Cardiac septum (tissue), 1 donor: ENCODE measurements at regions not wholly inside any gene's neighbourhood (a gene's known extent, or its start where the extent isn't known, plus 50 kb on each side); places are given as distances from the start of the nearest gene placed in this dataset.

Experiments used
- DNase-seq: peaks from one replicate; pipeline ENCODE4 v3.0.0-alpha.2; 2020; ENCODE audit warnings: low spot score
- intact Hi-C: fragments of 100-400 bp; cut with DNase I; formaldehyde crosslinking; loops from one replicate; pipeline ENCODE4 v1.14.0; 2022
- donor health status: DM: no; HTN: no; CAD: no.

- intact Hi-C loops, result loop anchor here (5.0 to 10.0 kb wide), 2 partner anchors 207 to 724 kb away; no protein-coding TSS in a partner anchor
- no peak for DNase-seq
These were observed 71.7 kb upstream of the FRMD1 start for GRCh38 chr6:168150551-168151320.

DNA sequence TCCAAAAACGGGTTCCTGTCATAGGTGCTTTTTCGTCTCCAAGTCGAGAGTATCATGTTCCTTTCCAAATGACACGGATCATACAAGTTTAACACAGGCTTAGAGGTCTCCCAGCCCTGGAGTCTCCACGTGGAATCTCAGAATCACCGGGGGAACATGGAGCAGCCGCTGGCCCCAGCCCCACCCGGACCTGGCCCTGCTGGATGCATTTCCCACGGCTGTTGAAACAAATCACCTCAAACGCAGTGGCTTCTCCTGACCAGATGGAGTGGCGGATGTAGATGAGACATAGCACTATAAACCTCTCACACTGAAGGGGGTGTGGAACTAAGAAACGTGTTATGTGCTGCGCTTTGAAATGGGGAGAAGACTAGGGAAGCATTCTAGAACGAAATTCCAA, 70.0 kb upstream of the FRMD1 start:
- intact Hi-C loops, result no loop called here
- no peak for DNase-seq

- DNase-seq, result no peak
- intact Hi-C loops, result no loop called here
These were observed 69.3 kb upstream of the FRMD1 start for GRCh38 chr6:168148231-168148849.

- no peak for DNase-seq
- intact Hi-C loops, result no loop called here
These were observed 68.3 kb upstream of the FRMD1 start for GRCh38 chr6:168147205-168147738.

DNA sequence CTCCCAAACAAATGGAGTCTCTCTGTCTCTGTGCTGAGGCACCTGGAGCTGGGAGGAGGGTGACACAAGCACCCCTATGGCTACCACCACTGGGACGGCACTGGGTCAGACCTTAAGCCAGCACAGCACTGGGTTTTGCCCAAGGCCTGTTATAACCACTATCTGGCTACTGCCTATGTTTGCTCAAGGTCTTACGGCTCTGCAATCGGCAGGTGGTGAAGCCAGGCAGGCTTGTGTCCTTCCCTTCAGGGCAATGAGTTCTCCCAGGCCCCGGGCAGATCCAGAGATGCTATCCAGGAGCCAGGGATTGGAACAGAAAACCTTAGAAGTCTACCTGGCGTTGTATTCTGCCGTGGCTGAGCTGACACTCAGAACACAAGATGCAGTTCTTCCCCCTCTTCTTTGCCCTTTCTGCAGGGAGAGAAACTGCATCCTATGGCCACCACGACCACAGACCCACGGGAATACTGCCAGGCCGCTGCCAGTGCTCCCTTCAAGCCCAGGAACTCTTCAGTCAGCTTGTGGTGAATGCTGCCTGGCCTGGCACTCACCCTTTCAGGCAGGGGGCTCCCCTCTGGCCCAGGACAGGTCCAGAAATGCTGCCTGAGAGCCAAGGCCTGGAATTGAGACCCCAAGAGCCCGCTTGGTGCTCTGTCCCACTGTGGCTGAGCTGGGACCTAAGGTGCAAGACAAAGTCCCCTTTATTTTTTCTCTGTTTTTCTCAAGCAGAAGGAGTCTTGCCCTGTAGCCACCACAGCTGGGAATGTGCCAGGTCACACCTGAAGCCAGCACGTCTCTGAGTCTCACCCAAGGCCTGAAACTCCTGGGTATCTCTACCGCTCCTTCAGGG, 67.0 kb upstream of the FRMD1 start:
- no peak for DNase-seq

GRCh38 chr6:168139121-168139520, 60.1 kb upstream of the FRMD1 start:
- intact Hi-C loops, result no loop called here
- no peak for DNase-seq

More for the DNA sequence above, 67.0 kb upstream of the FRMD1 start:
- intact Hi-C loops, result no loop called here

GRCh38 chr6:168138436-168138835, 59.4 kb upstream of the FRMD1 start:
- intact Hi-C loops, result no loop called here
- no peak for DNase-seq

- intact Hi-C loops, result no loop called here
- DNase-seq, result no peak
These were observed 58.0 kb upstream of the FRMD1 start for GRCh38 chr6:168137024-168137423.

GRCh38 chr6:168136622-168137021, 57.6 kb upstream of the FRMD1 start:
- no peak for DNase-seq
- intact Hi-C loops, result no loop called here

GRCh38 chr6:168136001-168136400, 57.0 kb upstream of the FRMD1 start:
- intact Hi-C loops, result no loop called here
- DNase-seq, result no peak

DNA sequence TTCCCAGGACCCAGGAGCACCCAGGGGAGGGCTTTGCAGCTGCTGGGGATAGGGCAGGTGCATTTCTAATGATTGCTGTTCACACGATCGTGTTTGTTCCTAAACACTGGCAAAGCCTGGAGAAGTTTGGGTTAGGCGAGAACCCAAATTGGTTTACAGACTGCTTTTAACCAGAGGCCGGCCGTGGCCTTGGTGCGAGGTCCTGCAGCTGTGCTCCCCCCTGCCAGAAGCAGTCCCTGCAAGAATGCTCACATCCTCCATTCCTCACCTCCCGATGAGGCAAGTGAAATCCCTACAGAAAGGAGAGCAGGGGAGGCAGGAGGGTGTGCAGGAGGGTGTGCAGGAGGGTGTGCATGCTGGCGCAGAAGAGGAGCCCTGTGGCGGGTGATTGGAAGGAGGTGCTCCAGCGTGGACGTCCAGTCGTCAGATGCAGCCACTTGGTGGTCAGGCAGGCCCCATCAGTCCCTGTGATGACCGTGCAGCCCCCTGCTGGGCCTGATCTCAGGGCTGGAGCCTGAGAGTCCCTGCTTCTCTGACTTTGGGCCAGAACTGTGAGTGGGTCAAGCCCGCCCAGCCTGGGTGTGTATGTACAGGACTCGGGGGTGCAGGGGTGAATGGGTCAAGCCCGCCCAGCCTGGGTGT, 55.7 kb upstream of the FRMD1 start:
- intact Hi-C loops, result no loop called here
- DNase-seq, result no peak

GRCh38 chr6:168133687-168134559, 54.9 kb upstream of the FRMD1 start:
- intact Hi-C loops, result loop anchor here (2.0 kb wide), 2 partner anchors 73 to 225 kb away; no protein-coding TSS in a partner anchor
- DNase-seq, result no peak

GRCh38 chr6:168133168-168133561, 54.2 kb upstream of the FRMD1 start:
- intact Hi-C loops, result loop anchor here (2.0 kb wide), 2 partner anchors 72 to 224 kb away; no protein-coding TSS in a partner anchor
- DNase-seq, result no peak

GRCh38 chr6:168132531-168133167, 53.6 kb upstream of the FRMD1 start:
- intact Hi-C loops, result loop anchor here (2.0 kb wide), 2 partner anchors 72 to 224 kb away; no protein-coding TSS in a partner anchor

GRCh38 chr6:168131464-168132415, 52.7 kb upstream of the FRMD1 start:
- no peak for DNase-seq
- intact Hi-C loops, result loop anchor here (2.0 kb wide), 2 partner anchors 71 to 223 kb away; no protein-coding TSS in a partner anchor

More at GRCh38 chr6:168132531-168133167, 53.6 kb upstream of the FRMD1 start:
- DNase-seq, result no peak

DNA sequence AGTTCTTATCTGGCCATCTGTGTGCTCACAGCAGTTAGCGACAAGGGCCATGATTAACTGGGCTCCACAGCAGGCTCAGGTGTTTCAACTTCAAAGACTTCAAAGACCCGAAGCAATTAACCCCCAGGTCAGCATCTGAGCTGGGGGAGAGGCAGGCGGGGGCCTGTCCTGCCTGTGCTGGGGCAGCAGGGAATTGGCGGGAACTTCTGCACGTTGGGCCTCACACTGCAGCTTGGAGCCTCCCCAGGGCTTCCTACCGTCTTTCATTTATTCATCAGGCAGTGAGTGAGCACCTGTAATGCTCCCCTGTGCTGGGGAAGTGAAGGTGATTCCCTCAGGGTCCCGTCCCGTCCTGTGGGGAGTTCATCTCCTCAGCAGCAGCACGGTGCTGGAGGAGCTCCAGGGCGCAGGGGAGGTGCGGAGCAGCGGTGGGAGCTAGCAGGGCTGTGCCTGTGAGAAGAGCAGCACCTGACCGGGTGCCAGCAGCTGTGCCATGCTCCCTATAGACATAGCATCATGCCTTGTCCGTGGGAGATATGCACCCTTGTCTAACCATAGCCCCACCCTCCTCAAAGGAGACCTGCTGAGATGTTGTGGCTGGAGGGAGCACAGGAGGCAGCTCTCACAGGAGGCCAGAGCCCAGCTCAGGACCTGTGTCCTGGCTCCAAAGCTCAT, 51.8 kb upstream of the FRMD1 start:
- DNase-seq, result no peak
- intact Hi-C loops, result no loop called here
